ENCODE measurements at regions not wholly inside any gene's neighbourhood (a gene's known extent, or its start where the extent isn't known, plus 50 kb on each side); places are given as distances from the start of the nearest gene placed in this dataset.

GRCh38 chr19:30106417-30107095 lies 164.5 kb downstream of the URI1 start:
- CTCF ChIA-PET, result no interaction called here
- Mint-ChIP-seq H3K4me3 (ENCODE audit: low read depth, unreplicated experiment) (no peak overlapping the region), H3K36me3 (ENCODE audit: insufficient read depth, unreplicated experiment) (no peaks in the 10 kb centered on the region), H3K27ac (ENCODE audit: unreplicated experiment) (no peak overlapping the region), H3K27me3 (ENCODE audit: unreplicated experiment) (peaks cover 46% of the 10 kb centered on the region), H3K4me1 (ENCODE audit: low read depth, unreplicated experiment) (no peaks in the 10 kb centered on the region), H3K9me3 (ENCODE audit: low read depth, unreplicated experiment) (peaks cover 2% of the 10 kb centered on the region)
- intact Hi-C loops (cut with micrococcal nuclease; ENCODE audit: unreplicated experiment), result no loop called here
- BruUV-seq (replicated peaks), result no TSS peak
- TF ChIP-seq CTCF (IDR thresholded peaks at IDR 0.05; ENCODE audit: unreplicated experiment), result no peak
- no peak for DNase-seq

- DNase-seq, result no peak
- TF ChIP-seq CTCF (IDR thresholded peaks at IDR 0.05; ENCODE audit: unreplicated experiment), result no peak
- Mint-ChIP-seq H3K27me3 (ENCODE audit: unreplicated experiment) (peaks cover 46% of the 10 kb centered on the region), H3K9me3 (ENCODE audit: low read depth, unreplicated experiment) (no peaks in the 10 kb centered on the region), H3K36me3 (ENCODE audit: insufficient read depth, unreplicated experiment) (no peaks in the 10 kb centered on the region), H3K4me1 (ENCODE audit: low read depth, unreplicated experiment) (no peaks in the 10 kb centered on the region), H3K27ac (ENCODE audit: unreplicated experiment) (no peak overlapping the region), H3K4me3 (ENCODE audit: low read depth, unreplicated experiment) (no peak overlapping the region)
- CTCF ChIA-PET, result no interaction called here
- BruUV-seq (replicated peaks), result no TSS peak
- intact Hi-C loops (cut with micrococcal nuclease; ENCODE audit: unreplicated experiment), result no loop called here
Observed at GRCh38 chr19:30107251-30107650, 165.2 kb downstream of the URI1 start.

- intact Hi-C loops (cut with micrococcal nuclease; ENCODE audit: unreplicated experiment), result no loop called here
- Mint-ChIP-seq H3K27ac (ENCODE audit: unreplicated experiment) (no peak overlapping the region), H3K4me3 (ENCODE audit: low read depth, unreplicated experiment) (no peak overlapping the region), H3K27me3 (ENCODE audit: unreplicated experiment) (peaks cover 31% of the 10 kb centered on the region), H3K9me3 (ENCODE audit: low read depth, unreplicated experiment) (no peaks in the 10 kb centered on the region), H3K4me1 (ENCODE audit: low read depth, unreplicated experiment) (no peaks in the 10 kb centered on the region), H3K36me3 (ENCODE audit: insufficient read depth, unreplicated experiment) (no peaks in the 10 kb centered on the region)
- CTCF ChIA-PET, result no interaction called here
- no peak for DNase-seq
- TF ChIP-seq CTCF (IDR thresholded peaks at IDR 0.05; ENCODE audit: unreplicated experiment), result no peak
- no TSS peak for BruUV-seq (replicated peaks)
Observed at GRCh38 chr19:30109565-30109964, 167.5 kb downstream of the URI1 start.

- CTCF ChIA-PET, result no interaction called here
- Mint-ChIP-seq H3K4me3 (ENCODE audit: low read depth, unreplicated experiment) (no peak overlapping the region), H3K36me3 (ENCODE audit: insufficient read depth, unreplicated experiment) (no peaks in the 10 kb centered on the region), H3K9me3 (ENCODE audit: low read depth, unreplicated experiment) (no peaks in the 10 kb centered on the region), H3K4me1 (ENCODE audit: low read depth, unreplicated experiment) (no peaks in the 10 kb centered on the region), H3K27ac (ENCODE audit: unreplicated experiment) (no peak overlapping the region), H3K27me3 (ENCODE audit: unreplicated experiment) (peaks cover 25% of the 10 kb centered on the region)
- BruUV-seq (replicated peaks), result no TSS peak
- intact Hi-C loops (cut with micrococcal nuclease; ENCODE audit: unreplicated experiment), result no loop called here
- TF ChIP-seq CTCF (IDR thresholded peaks at IDR 0.05; ENCODE audit: unreplicated experiment), result no peak
- no peak for DNase-seq
Observed at GRCh38 chr19:30111021-30111855, 169.2 kb downstream of the URI1 start.

Data from Calu3 (cell line).